Type B pancreatic cell (in vitro differentiated cells): ENCODE measurements at regions not wholly inside any gene's neighbourhood (a gene's known extent, or its start where the extent isn't known, plus 50 kb on each side); places are given as distances from the start of the nearest gene placed in this dataset.

Experiments used
- DNase-seq: peaks from one replicate; pipeline ENCODE4 v3.0.0; 2021; ENCODE audit warnings: mixed read lengths; ENCODE audit not compliant: unreplicated experiment; ENCODE audit errors: extremely low spot score
- H3K27ac Mint-ChIP-seq: 2 replicates; pipeline ENCODE4 v1.8.0; 2021; ENCODE audit warnings: mild to moderate bottlenecking, mixed read lengths
- H3K27me3 Mint-ChIP-seq: 2 replicates; pipeline ENCODE4 v1.8.0; 2021; ENCODE audit warnings: mixed read lengths
- H3K36me3 Mint-ChIP-seq: 2 replicates; pipeline ENCODE4 v1.8.0; 2021; ENCODE audit warnings: mixed read lengths
- H3K4me1 Mint-ChIP-seq: one replicate; pipeline ENCODE4 v1.8.0; 2021; ENCODE audit warnings: mixed read lengths; ENCODE audit not compliant: unreplicated experiment
- H3K4me3 Mint-ChIP-seq: 2 replicates; pipeline ENCODE4 v1.8.0; 2021; ENCODE audit warnings: mild to moderate bottlenecking, mixed read lengths
- H3K9me3 Mint-ChIP-seq: 2 replicates; pipeline ENCODE4 v1.8.0; 2021; ENCODE audit warnings: mixed read lengths
- CTCF ChIP-seq: fragments of 200-600 bp; sonication (generic); conservative IDR thresholded peaks from 2 replicates; pipeline ENCODE4 v1.5.0; 2021; ENCODE audit warnings: antibody characterized with exemption, mild to moderate bottlenecking

- no peaks in the 10 kb centered on the region for H3K36me3 Mint-ChIP-seq
- no peaks in the 10 kb centered on the region for H3K4me1 Mint-ChIP-seq
- no peak overlapping the region for H3K27ac Mint-ChIP-seq
- no peak for TF ChIP-seq CTCF
- H3K9me3 Mint-ChIP-seq, result peaks cover 4% of the 10 kb centered on the region
- no peak for DNase-seq
- no peaks in the 10 kb centered on the region for H3K27me3 Mint-ChIP-seq
- H3K4me3 Mint-ChIP-seq, result no peak overlapping the region
Measured at GRCh38 chr1:80402625-80403024, 1396.1 kb upstream of the ADGRL4 start.

GRCh38 chr1:80401757-80402156 is 1395.2 kb upstream of the ADGRL4 start:
- Mint-ChIP-seq H3K27me3 (no peaks in the 10 kb centered on the region), H3K36me3 (no peaks in the 10 kb centered on the region), H3K4me1 (no peaks in the 10 kb centered on the region), H3K4me3 (no peak overlapping the region), H3K9me3 (peaks cover 4% of the 10 kb centered on the region), H3K27ac (no peak overlapping the region)
- TF ChIP-seq CTCF, result no peak
- no peak for DNase-seq

- no peak overlapping the region for H3K4me3 Mint-ChIP-seq
- peaks cover 5% of the 10 kb centered on the region for H3K9me3 Mint-ChIP-seq
- H3K36me3 Mint-ChIP-seq, result no peaks in the 10 kb centered on the region
- no peak overlapping the region for H3K27ac Mint-ChIP-seq
- DNase-seq, result no peak
- TF ChIP-seq CTCF, result no peak
- H3K4me1 Mint-ChIP-seq, result no peaks in the 10 kb centered on the region
- no peaks in the 10 kb centered on the region for H3K27me3 Mint-ChIP-seq
Measured at GRCh38 chr1:80392529-80392928, 1386.0 kb upstream of the ADGRL4 start.

- Mint-ChIP-seq H3K4me3 (no peak overlapping the region), H3K9me3 (peaks cover 5% of the 10 kb centered on the region), H3K4me1 (no peaks in the 10 kb centered on the region), H3K27ac (no peak overlapping the region), H3K36me3 (no peaks in the 10 kb centered on the region), H3K27me3 (no peaks in the 10 kb centered on the region)
- no peak for TF ChIP-seq CTCF
- DNase-seq, result no peak
Measured at GRCh38 chr1:80385650-80386049, 1379.1 kb upstream of the ADGRL4 start.

- no peaks in the 10 kb centered on the region for H3K27me3 Mint-ChIP-seq
- no peaks in the 10 kb centered on the region for H3K4me1 Mint-ChIP-seq
- no peak for DNase-seq
Measured at GRCh38 chr1:80384959-80385358, 1378.4 kb upstream of the ADGRL4 start.

More at GRCh38 chr1:80384959-80385358, 1378.4 kb upstream of the ADGRL4 start:
- Mint-ChIP-seq H3K36me3 (no peaks in the 10 kb centered on the region), H3K9me3 (peaks cover 5% of the 10 kb centered on the region), H3K27ac (no peak overlapping the region), H3K4me3 (no peak overlapping the region)
- no peak for TF ChIP-seq CTCF
